ACC112 (cell line): ENCODE measurements at regions not wholly inside any gene's neighbourhood (a gene's known extent, or its start where the extent isn't known, plus 50 kb on each side); places are given as distances from the start of the nearest gene placed in this dataset.
"Not testable (repeated sequence)": the region's sequence is repeated elsewhere in the genome, so short reads cannot be mapped to it uniquely, and the experiment has no call there.

Experiments used
- H2AFZ ChIP-seq: fragments of 200-600 bp; sonication (generic); one replicate; pipeline ENCODE4 v1.6.0; 2017; ENCODE audit warnings: antibody characterized with exemption, low read length; ENCODE audit not compliant: unreplicated experiment
- H3K27ac ChIP-seq: fragments of 200-600 bp; sonication (generic); 2 replicates; pipeline ENCODE4 v1.5.1; 2014; ENCODE audit warnings: low read depth, mild to moderate bottlenecking, antibody characterized with exemption, low read length, moderate library complexity
- H3K27me3 ChIP-seq: fragments of 200-600 bp; sonication (generic); 2 replicates; pipeline ENCODE4 v1.6.1; 2014; ENCODE audit warnings: mild to moderate bottlenecking, antibody characterized with exemption, low read length, moderate library complexity, mixed read lengths; ENCODE audit not compliant: insufficient read depth
- H3K36me3 ChIP-seq: fragments of 200-600 bp; sonication (generic); 2 replicates; pipeline ENCODE4 v1.6.1; 2016; ENCODE audit warnings: mild to moderate bottlenecking, antibody characterized with exemption, low read length, moderate library complexity, mixed read lengths; ENCODE audit not compliant: insufficient read depth
- H3K4me1 ChIP-seq: fragments of 200-600 bp; sonication (generic); one replicate; pipeline ENCODE4 v1.6.1; 2016; ENCODE audit warnings: low read length, mixed read lengths; ENCODE audit not compliant: insufficient read depth, unreplicated experiment, control insufficient read depth
- H3K4me3 ChIP-seq: fragments of 200-600 bp; sonication (generic); 2 replicates; pipeline ENCODE4 v1.5.1; 2014; ENCODE audit warnings: mild to moderate bottlenecking, low read depth, low read length
- H3K79me2 ChIP-seq: fragments of 200-600 bp; sonication (generic); one replicate; pipeline ENCODE4 v1.6.0; 2016; ENCODE audit warnings: low read length; ENCODE audit not compliant: control insufficient read depth, unreplicated experiment, insufficient read depth

DNA sequence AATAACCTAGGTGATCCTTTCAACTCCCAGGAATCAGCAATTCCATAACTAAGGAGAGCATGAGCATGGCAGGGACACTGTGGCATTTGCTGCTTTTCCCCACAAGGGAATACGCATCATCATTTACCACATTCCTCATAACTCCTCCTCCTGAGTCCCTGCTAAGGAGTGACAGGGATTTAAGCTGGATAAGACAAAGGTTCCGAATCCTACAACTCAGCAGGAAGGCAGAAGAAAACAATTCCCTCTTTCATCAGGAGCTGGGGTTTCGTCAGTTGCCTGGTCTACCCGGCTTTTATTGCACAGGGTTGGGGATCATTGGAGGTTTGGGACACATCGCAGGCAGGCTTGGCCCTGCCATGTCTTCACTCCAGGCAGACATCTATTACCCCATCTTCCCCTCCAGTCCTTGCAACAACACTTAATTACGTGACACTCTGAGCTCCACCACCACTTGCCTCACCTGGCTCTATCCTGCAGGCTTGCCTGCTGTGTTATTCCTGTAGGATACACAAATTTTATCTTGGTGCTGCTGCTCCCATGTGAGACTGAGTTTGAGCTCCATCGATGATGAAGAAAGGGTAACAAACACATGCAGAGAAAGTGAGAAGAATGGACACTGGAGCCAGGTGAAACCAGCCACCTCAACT, 563.0 kb upstream of the KLF4 start:
- Histone ChIP-seq H3K79me2 (no peaks in the 10 kb centered on the region), H3K4me1 (peaks cover 73% of the 10 kb centered on the region), H3K27ac (no peak overlapping the region), H2AFZ (no peak overlapping the region), H3K4me3 (no peak overlapping the region), H3K36me3 (no peaks in the 10 kb centered on the region), H3K27me3 (no peaks in the 10 kb centered on the region)

DNA sequence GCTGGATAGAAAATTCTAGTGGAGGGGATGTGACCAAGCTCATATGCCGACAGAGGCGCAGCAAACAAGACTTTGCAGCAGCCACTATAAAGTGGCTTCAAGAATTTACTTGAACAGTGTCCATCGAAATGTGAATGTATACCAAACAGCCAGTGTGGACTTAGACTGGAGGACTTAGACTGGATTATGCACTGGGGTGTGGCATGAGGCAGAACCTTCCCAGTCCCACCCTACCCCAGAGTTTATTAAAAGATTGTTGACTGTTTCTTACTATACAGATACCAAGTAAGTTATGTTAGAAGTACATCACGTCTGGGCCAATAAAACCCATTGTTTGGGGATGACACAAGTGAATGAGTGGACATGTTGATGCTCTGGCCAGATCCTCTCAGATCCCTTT, 561.3 kb upstream of the KLF4 start:
- Histone ChIP-seq H3K27me3 (no peaks in the 10 kb centered on the region), H3K27ac (no peak overlapping the region), H3K4me1 (peaks cover 65% of the 10 kb centered on the region), H2AFZ (no peak overlapping the region), H3K4me3 (no peak overlapping the region), H3K36me3 (no peaks in the 10 kb centered on the region), H3K79me2 (no peaks in the 10 kb centered on the region)

GRCh38 chr9:108049671-108050494, 560.3 kb upstream of the KLF4 start:
- Histone ChIP-seq H2AFZ (peak overlapping the region; percentile 57), H3K4me1 (peaks cover 55% of the 10 kb centered on the region), H3K36me3 (no peaks in the 10 kb centered on the region), H3K27me3 (no peaks in the 10 kb centered on the region), H3K79me2 (no peaks in the 10 kb centered on the region), H3K27ac (peak overlapping the region; percentile 92), H3K4me3 (peak overlapping the region; percentile 44; the same call in 1 of the 2 replicates)

DNA sequence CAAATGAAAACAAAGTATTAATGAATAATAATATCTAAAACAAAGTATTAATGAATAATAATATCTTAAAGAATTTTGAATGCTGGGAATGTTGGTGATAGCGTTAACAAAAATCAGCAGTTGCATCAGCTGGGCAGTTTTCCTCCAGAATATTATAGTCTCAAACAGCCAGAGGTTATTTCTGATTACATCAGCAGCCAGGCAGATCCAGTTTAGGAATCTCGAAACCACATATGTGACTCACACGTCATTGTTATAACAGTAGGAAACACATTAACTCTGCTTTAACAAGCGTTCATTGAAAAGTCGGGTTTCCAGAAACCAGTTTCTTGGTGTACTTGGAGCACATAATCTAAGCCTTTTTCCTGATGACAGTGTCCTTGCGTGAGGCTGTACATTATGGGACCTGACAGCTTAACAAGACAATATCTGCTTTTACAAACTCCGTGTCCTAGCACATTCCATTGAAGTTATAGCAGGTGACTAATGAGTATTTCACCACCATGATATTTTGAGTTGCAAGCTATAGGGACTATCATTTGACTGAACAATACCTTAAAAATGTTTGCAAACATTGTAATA, 559.5 kb upstream of the KLF4 start:
- Histone ChIP-seq H3K4me3 (0 out of 2 replicates have a peak overlapping the region, but pooled peaks have one; percentile 44), H3K27me3 (no peaks in the 10 kb centered on the region), H3K36me3 (0 out of 2 replicates have a peak, but pooled peaks cover 7% of the 10 kb centered on the region), H3K79me2 (no peaks in the 10 kb centered on the region), H2AFZ (no peak overlapping the region), H3K27ac (peak overlapping the region; percentile 92), H3K4me1 (peaks cover 47% of the 10 kb centered on the region)

DNA sequence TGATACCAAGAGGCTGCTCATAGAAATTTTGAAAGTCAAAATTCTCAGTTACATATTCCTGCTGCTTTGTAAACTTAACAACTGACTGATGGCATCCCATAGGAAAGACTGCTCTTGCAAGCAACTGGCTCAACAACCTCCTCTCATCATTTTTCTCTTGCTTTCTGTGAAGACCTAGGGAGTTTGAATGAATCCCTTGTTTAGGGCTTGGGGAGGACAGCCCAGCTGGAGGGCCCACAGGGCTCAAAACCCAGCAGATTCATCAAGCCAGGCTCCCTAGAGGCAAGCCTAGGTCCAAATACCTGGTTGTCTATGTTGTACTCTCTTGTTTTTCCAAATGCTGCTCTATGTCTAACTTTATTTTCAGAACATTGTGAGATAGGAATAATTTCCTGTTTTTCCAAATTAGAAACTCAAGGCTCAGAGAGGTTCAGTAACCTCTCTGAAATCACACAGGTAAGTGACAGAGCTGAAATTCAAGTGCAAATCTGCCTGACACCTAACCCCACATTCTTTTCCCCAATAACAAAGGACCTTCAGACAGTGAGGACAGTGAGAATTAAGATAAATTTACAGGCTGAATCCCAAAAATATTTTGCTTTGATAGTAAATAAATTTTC, 558.9 kb upstream of the KLF4 start:
- H3K79me2 ChIP-seq = no peaks in the 10 kb centered on the region
- no peak overlapping the region for H2AFZ ChIP-seq
- no peak overlapping the region for H3K4me3 ChIP-seq
- H3K4me1 ChIP-seq = peaks cover 41% of the 10 kb centered on the region
- no peaks in the 10 kb centered on the region for H3K27me3 ChIP-seq
- H3K27ac ChIP-seq = peak overlapping the region; percentile 92
- peaks cover 11% of the 10 kb centered on the region; the same call in 1 of the 2 replicates for H3K36me3 ChIP-seq

- not testable (repeated sequence) for H3K4me3 ChIP-seq, H3K27me3 ChIP-seq, H3K27ac ChIP-seq, H2AFZ ChIP-seq, H3K79me2 ChIP-seq
- Histone ChIP-seq H3K36me3 (peaks cover 17% of the 10 kb centered on the region), H3K4me1 (peaks cover 34% of the 10 kb centered on the region)
Observed at GRCh38 chr9:108047777-108048176, 558.2 kb upstream of the KLF4 start.

DNA sequence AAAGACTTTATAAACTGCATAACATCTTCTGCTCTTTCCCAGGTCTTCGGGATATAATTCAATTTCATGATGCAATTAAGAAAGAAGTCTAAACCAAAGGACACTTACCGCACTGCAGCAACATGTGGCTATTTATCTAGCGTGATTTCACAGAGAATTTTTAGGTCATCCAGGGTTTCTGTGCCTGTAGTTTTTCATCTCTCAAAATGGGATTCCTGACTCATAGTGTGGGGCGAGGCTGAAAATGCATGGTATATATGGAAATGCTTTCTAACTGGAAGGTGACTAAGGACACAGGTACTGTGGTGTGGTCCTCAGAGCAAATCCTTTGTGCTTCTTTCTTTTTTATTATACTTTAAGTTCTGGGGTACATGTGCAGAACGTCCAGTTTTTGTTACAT, 557.7 kb upstream of the KLF4 start:
- H3K4me3 ChIP-seq = no peak overlapping the region
- peaks cover 19% of the 10 kb centered on the region for H3K36me3 ChIP-seq
- no peak overlapping the region for H3K27ac ChIP-seq
- H3K27me3 ChIP-seq = no peaks in the 10 kb centered on the region
- H2AFZ ChIP-seq = no peak overlapping the region
- H3K4me1 ChIP-seq = peaks cover 28% of the 10 kb centered on the region
- no peaks in the 10 kb centered on the region for H3K79me2 ChIP-seq

- peaks cover 37% of the 10 kb centered on the region for H3K4me1 ChIP-seq
- no peak overlapping the region for H2AFZ ChIP-seq
- H3K27me3 ChIP-seq = no peaks in the 10 kb centered on the region
- H3K79me2 ChIP-seq = no peaks in the 10 kb centered on the region
- no peak overlapping the region for H3K27ac ChIP-seq
- H3K36me3 ChIP-seq = peaks cover 19% of the 10 kb centered on the region
- no peak overlapping the region for H3K4me3 ChIP-seq
Observed at GRCh38 chr9:108045851-108046250, 556.3 kb upstream of the KLF4 start.

GRCh38 chr9:108043585-108043984, 554.0 kb upstream of the KLF4 start:
- H3K27ac ChIP-seq = no peak overlapping the region
- peaks cover 34% of the 10 kb centered on the region for H3K4me1 ChIP-seq

GRCh38 chr9:108041551-108041950, 552.0 kb upstream of the KLF4 start:
- H3K4me1 ChIP-seq = peaks cover 29% of the 10 kb centered on the region
- H3K4me3 ChIP-seq = peak overlapping the region; percentile 54; the same call in 1 of the 2 replicates
- H3K27me3 ChIP-seq = no peaks in the 10 kb centered on the region
- no peaks in the 10 kb centered on the region for H3K79me2 ChIP-seq
- peak overlapping the region; percentile 96 for H3K27ac ChIP-seq
- peaks cover 19% of the 10 kb centered on the region for H3K36me3 ChIP-seq
- peak overlapping the region; percentile 72 for H2AFZ ChIP-seq

More at GRCh38 chr9:108043585-108043984, 554.0 kb upstream of the KLF4 start:
- Histone ChIP-seq H2AFZ (no peak overlapping the region), H3K36me3 (peaks cover 19% of the 10 kb centered on the region), H3K4me3 (no peak overlapping the region), H3K27me3 (no peaks in the 10 kb centered on the region), H3K79me2 (no peaks in the 10 kb centered on the region)
